Keratinocyte (primary cell): ENCODE measurements at regions not wholly inside any gene's neighbourhood (a gene's known extent, or its start where the extent isn't known, plus 50 kb on each side); places are given as distances from the start of the nearest gene placed in this dataset.

Experiments
- CTCF ChIP-seq, 3 experiments: IDR thresholded peaks in 1 of 3; conservative IDR thresholded peaks in 1 of 3; optimal IDR thresholded peaks in 1 of 3; 2 replicates in 2 of 3; 3 replicates in 1 of 3; pipeline versions ENCODE3 to v1.5.1; 2011; ENCODE audit warnings: low read length in 3 of 3, mild to moderate bottlenecking in 3 of 3, moderate library complexity in 2 of 3, control low read depth in 1 of 3, inconsistent platforms in 1 of 3; ENCODE audit not compliant: insufficient read depth in 2 of 3; ENCODE audit errors: extremely low read depth in 1 of 3
- EZH2 ChIP-seq: IDR thresholded peaks from one replicate; pipeline ENCODE4 v1.6.1; 2012; ENCODE audit warnings: inconsistent platforms, mild to moderate bottlenecking, low read length, moderate library complexity

- TF ChIP-seq CTCF (optimal IDR thresholded peaks at IDR 0.05 in 1 of 3, IDR thresholded peaks at IDR 0.05 in 1 of 3, conservative IDR thresholded peaks at IDR 0.05 in 1 of 3; ENCODE audit: extremely low read depth in 1 of 3, insufficient read depth in 2 of 3, low read length in 3 of 3) (no peak), EZH2 (no peak)
Measured at GRCh38 chr12:75935539-75936242, 95.9 kb downstream of the PHLDA1 start.
